Inferior parietal cortex (tissue), 1 donor: ENCODE measurements at regions not wholly inside any gene's neighbourhood (a gene's known extent, or its start where the extent isn't known, plus 50 kb on each side); places are given as distances from the start of the nearest gene placed in this dataset.

ENCODE experiments used
- DNase-seq: peaks from one replicate; pipeline ENCODE4 v3.0.0-alpha.2; 2016; ENCODE audit errors: extremely low spot score

GRCh38 chr6:75546381-75546780 lies 52.8 kb upstream of the FILIP1 start:
- DNase-seq = peak; percentile 15

DNA sequence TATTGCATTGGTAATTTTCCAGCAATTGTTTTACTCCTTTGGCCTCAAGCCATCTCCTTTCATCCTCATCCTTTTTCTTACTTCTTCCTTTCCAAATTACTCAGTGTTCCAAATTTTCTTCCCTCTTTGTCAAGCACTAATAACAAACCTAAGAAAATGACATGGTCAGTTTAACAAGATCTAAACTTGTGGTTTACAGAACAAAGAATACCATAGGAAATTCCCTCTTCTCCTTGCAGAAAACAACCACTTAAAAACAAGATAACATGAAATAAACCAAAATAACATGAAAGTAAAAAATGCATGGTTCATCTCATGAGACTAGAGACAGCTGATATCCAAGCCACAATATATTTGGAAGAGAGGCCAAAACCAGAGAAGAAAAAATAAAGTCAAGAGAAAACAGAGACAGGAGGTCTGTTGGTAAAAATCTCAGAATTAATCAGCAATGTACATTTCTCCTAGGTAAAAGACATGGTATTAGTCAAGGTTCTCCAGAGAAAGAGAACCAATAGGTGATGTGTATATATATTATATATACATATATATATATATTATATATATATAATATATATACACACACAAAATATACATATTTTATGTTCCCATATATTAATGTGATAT lies 51.0 kb upstream of the SENP6 start:
- DNase-seq = no peak

DNA sequence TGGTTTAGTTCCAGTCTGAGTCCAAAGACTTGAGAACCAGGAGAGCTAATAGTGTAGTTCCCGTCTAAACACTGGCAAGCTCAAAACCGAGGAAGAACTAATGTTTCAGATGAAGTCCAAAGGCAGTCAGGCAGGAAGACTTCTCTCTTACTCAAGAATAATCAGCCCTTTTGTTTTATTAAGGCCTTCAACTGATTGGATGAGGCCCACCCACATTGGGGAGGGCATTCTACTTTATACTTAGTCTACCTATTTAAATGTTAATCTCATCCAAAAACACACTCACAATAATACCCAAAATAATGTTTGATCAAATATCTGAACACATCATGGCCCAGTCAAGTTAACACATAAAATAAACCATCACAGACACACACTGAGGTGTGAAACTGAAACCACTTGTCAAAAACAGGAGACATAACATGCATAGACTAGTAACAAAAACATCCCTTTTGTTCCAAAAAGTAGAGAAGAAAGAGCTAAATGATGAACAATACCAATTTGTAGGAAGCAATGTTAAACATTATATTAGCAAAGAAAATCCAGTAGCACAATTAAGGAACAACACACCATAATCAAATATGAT lies 50.2 kb upstream of the SENP6 start:
- no peak for DNase-seq
